Retinal pigment epithelial cell (primary cell): ENCODE measurements at regions not wholly inside any gene's neighbourhood (a gene's known extent, or its start where the extent isn't known, plus 50 kb on each side); places are given as distances from the start of the nearest gene placed in this dataset.

ENCODE experiments used
- DNase-seq: peaks from one replicate; pipeline ENCODE4 v3.0.0-alpha.2; 2010; ENCODE audit warnings: low read depth
- H3K4me3 ChIP-seq: 2 replicates; pipeline ENCODE4 v1.5.1; 2011; ENCODE audit warnings: mild to moderate bottlenecking, low read length, control low read depth, moderate library complexity
- TF ChIP-seq, protein P1 (sequence below): conservative IDR thresholded peaks from 2 replicates; pipeline ENCODE4 v1.5.1; 2011; ENCODE audit warnings: low read depth, low read length, control low read depth, inconsistent platforms

DNA sequence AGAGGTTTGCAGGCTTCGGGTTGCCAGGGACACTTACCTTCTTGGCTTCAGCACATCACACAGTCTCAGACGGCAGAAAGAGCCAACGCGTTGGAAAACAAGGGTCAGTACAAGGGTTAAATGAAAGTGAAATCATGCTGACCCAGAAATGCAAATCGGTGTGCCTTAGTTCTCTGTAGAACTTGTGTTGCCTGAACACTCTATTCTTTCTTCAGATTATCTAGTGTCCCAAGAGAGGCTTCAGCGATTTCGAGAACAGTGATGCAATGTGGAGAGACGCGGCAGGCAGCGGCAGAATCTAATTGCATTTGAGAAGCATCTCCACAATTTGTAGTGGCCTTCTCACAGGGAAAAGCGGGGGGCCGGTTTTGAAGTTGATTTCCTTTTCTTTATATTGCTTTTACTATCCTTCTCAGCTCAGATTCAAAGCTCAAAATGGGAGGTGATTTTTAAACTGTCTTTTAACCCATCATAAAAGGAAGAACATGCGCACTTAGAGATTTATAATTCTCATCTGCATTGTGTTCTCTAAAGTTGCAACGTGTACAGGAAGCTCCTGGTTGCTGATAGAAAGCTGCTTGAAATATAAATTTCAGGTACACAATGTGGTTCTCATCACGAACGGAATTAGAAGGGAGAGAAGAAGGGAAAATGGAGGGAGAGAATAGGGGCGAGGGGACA, 67.8 kb upstream of the EGLN3 start:
- H3K4me3 ChIP-seq = no peak overlapping the region
- DNase-seq = no peak
- TF ChIP-seq, protein P1, sequence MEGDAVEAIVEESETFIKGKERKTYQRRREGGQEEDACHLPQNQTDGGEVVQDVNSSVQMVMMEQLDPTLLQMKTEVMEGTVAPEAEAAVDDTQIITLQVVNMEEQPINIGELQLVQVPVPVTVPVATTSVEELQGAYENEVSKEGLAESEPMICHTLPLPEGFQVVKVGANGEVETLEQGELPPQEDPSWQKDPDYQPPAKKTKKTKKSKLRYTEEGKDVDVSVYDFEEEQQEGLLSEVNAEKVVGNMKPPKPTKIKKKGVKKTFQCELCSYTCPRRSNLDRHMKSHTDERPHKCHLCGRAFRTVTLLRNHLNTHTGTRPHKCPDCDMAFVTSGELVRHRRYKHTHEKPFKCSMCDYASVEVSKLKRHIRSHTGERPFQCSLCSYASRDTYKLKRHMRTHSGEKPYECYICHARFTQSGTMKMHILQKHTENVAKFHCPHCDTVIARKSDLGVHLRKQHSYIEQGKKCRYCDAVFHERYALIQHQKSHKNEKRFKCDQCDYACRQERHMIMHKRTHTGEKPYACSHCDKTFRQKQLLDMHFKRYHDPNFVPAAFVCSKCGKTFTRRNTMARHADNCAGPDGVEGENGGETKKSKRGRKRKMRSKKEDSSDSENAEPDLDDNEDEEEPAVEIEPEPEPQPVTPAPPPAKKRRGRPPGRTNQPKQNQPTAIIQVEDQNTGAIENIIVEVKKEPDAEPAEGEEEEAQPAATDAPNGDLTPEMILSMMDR = no peak

- no peak for DNase-seq
- no peak overlapping the region for H3K4me3 ChIP-seq
- TF ChIP-seq, protein P1 = no peak
These were observed 67.3 kb upstream of the EGLN3 start for GRCh38 chr14:34018125-34018524.

GRCh38 chr14:34015383-34015782, 64.5 kb upstream of the EGLN3 start:
- no peak overlapping the region for H3K4me3 ChIP-seq
- TF ChIP-seq, protein P1 = no peak
- no peak for DNase-seq

- no peak for DNase-seq
- no peak overlapping the region for H3K4me3 ChIP-seq
- TF ChIP-seq, protein P1 = no peak
These were observed 64.1 kb upstream of the EGLN3 start for GRCh38 chr14:34014936-34015335.

- H3K4me3 ChIP-seq = no peak overlapping the region
- TF ChIP-seq, protein P1 = no peak
- no peak for DNase-seq
These were observed 62.8 kb upstream of the EGLN3 start for GRCh38 chr14:34013721-34014060.

DNA sequence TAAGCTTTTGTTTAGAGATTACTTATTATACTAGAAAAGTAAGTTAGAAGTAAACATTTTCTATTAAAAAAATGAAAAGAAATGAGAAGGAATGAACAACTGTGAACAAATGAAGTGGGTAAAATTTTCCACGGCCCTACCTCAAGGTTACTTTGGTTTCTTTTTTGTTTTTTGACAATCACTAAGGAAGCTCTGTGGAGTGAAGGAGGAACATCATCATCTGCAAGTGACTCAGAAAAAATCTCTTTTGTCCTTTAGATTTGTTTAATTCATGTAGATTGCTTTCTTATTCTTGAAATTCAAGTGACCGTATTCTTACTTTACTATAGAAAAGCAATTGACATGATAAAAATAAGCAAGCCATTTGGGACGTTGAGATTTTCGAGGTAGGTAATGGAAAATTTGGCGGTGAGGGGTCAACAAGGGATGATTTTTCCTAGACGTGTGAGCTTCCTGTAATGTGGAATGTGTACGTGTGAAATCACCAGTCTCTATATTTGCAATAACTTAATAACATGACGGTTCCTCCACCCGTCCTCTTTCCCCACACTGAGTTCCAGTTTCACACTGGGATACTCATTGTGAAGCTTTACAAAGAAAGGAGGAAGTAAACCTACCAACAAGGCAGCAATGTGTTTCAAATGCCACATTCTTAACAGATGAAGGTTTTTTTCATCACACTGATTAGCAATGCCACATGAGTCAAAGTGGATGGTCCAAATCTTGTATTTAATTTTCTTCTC, 62.3 kb upstream of the EGLN3 start:
- no peak for DNase-seq
- TF ChIP-seq, protein P1 = no peak
- H3K4me3 ChIP-seq = no peak overlapping the region

- TF ChIP-seq, protein P1 = no peak
- no peak for DNase-seq
- no peak overlapping the region for H3K4me3 ChIP-seq
These were observed 61.5 kb upstream of the EGLN3 start for GRCh38 chr14:34012369-34012768.
